DOHH2 (cell line): ENCODE measurements at regions not wholly inside any gene's neighbourhood (a gene's known extent, or its start where the extent isn't known, plus 50 kb on each side); places are given as distances from the start of the nearest gene placed in this dataset.

Experiments used
- CTCF ChIP-seq: fragments of 200-600 bp; sonication (generic); IDR thresholded peaks from one replicate; pipeline ENCODE4 v1.5.1; 2014; ENCODE audit warnings: antibody characterized with exemption, mild to moderate bottlenecking, low read depth, low read length; ENCODE audit not compliant: poor library complexity, severe bottlenecking
- EZH2phosphoT487 ChIP-seq: fragments of 200-600 bp; sonication (generic); IDR thresholded peaks from 2 replicates; pipeline ENCODE4 v1.6.1; 2017; ENCODE audit warnings: borderline replicate concordance, mild to moderate bottlenecking, antibody characterized with exemption, low read length, moderate library complexity, mixed read lengths

GRCh38 chr2:57886161-57886786 is 160.3 kb upstream of the VRK2 start:
- TF ChIP-seq CTCF: no peak
- no peak for TF ChIP-seq EZH2phosphoT487
